Aorta (tissue), 5 donors: ENCODE measurements at regions not wholly inside any gene's neighbourhood (a gene's known extent, or its start where the extent isn't known, plus 50 kb on each side); places are given as distances from the start of the nearest gene placed in this dataset.

ENCODE experiments used
- ATAC-seq: fragments of 200-7000 bp; cut with Tn5 transposase; one replicate; pipeline ENCODE4 v1.9.1; 2022; ENCODE audit warnings: moderate library complexity; ENCODE audit not compliant: low FRiP score
- DNase-seq, 2 donors: peaks; one replicate each; pipeline ENCODE4 v3.0.0-alpha.2; 2020
- H3K27ac ChIP-seq, 2 donors: one replicate each; pipeline ENCODE4 v1.5.1; 2013; ENCODE audit warnings: low read length in 2 of 2, mild to moderate bottlenecking in 2 of 2, moderate library complexity in 2 of 2, control low read depth in 1 of 2, inconsistent platforms in 1 of 2, low read depth in 1 of 2
- H3K27me3 ChIP-seq, 2 donors: one replicate each; pipeline ENCODE4 v1.6.1; 2013; ENCODE audit warnings: control low read depth in 1 of 2, low read length in 1 of 2, mild to moderate bottlenecking in 1 of 2, moderate library complexity in 1 of 2; ENCODE audit not compliant: insufficient read depth in 2 of 2, control insufficient read depth in 1 of 2
- H3K36me3 ChIP-seq, 2 donors: one replicate each; pipeline ENCODE4 v1.6.1; 2013; ENCODE audit warnings: control low read depth in 1 of 2, low read length in 1 of 2, mild to moderate bottlenecking in 1 of 2; ENCODE audit not compliant: insufficient read depth in 2 of 2, control insufficient read depth in 1 of 2
- H3K4me1 ChIP-seq, 2 donors: one replicate each; pipeline ENCODE4 v1.6.1; 2013; ENCODE audit warnings: low read length in 2 of 2, control low read depth in 1 of 2, mild to moderate bottlenecking in 1 of 2, moderate library complexity in 1 of 2; ENCODE audit not compliant: insufficient read depth in 2 of 2, control insufficient read depth in 1 of 2
- H3K4me3 ChIP-seq, 2 donors: one replicate each; pipeline ENCODE4 v1.5.1; 2013; ENCODE audit warnings: low read length in 2 of 2, control low read depth in 1 of 2, mild to moderate bottlenecking in 1 of 2
- H3K9me3 ChIP-seq: one replicate; pipeline ENCODE4 v1.6.1; 2013; ENCODE audit warnings: mild to moderate bottlenecking, low read length; ENCODE audit not compliant: control insufficient read depth
- WGBS, 2 donors: extraction: QIAGEN DNeasy Blood & Tissue Kit; methylation state at CpG; one replicate each; pipeline ENCODE4 v1.1.7; 2013; 5-methylcytosine and 5-hydroxymethylcytosine counted together
- intact Hi-C, 2 donors: fragments of 100-400 bp; cut with DNase I; formaldehyde crosslinking; loops; one replicate each; pipeline versions ENCODE4 v1.14.2 to v1.15.0; 2022
- donor health status: healthy with polysubstance abuse.
- donor health status: Bipolar disorder and iron deficiency.
- donor health status: DM: no; HTN: no; CAD: no.
- donor health status: DM: no; HTN: no; CAD: no.
- donor health status: DM: yes; HTN: yes; CAD: no.

DNA sequence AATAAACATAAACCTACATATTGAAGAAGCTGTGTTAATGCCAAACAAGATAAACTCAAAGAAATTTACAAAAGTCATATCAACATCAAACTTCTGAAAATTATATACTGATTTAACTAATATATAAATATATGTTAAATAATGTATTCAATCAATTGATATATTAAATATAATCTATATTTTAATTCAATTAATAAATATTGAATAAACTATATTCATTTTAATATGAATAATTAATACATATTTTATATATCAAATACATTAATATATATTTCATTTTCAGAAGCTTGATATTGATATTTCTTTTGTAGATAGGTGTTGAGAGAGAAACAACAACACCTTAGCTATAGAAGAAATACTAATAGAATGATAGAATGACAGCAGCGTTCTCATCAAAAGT is 768.1 kb downstream of the MECOM start:
- H3K9me3 ChIP-seq: peaks cover 3% of the 10 kb centered on the region
- intact Hi-C loops: no loop called here
- DNase-seq (no peak), ATAC-seq (no peak)
- H3K4me3 ChIP-seq: no peak overlapping the region
- H3K36me3 ChIP-seq: no peaks in the 10 kb centered on the region
- no peaks in the 10 kb centered on the region for H3K4me1 ChIP-seq
- no peak overlapping the region for H3K27ac ChIP-seq
- 96 to 100% methylated on average over 1 of the region's 1 CpG for WGBS, 2 donors
- no peaks in the 10 kb centered on the region for H3K27me3 ChIP-seq

DNA sequence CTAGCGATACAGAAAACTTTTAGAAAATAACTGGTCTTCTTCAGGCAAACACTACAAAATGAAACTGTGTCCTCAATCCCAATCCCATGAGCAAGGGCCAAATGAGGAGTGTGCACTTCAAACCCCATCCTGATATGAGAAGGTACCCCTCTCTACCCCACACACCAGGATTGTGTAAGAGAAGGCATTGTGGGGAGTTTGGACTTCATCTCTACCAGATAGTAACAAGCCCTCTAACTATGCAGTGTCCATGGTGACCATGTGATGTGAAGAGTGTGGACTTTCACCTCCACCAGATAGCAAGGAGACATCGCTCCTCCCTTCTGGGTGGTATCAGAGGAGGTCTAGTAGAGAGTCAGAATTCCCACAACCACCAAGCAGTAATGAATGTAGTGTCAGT is 769.3 kb downstream of the MECOM start:
- Histone ChIP-seq H3K36me3 (no peaks in the 10 kb centered on the region), H3K4me1 (no peaks in the 10 kb centered on the region), H3K4me3 (no peak overlapping the region), H3K27me3 (no peaks in the 10 kb centered on the region), H3K9me3 (peaks cover 3% of the 10 kb centered on the region), H3K27ac (no peak overlapping the region)
- ATAC-seq (no peak), DNase-seq (no peak)
- WGBS, 2 donors: 99 to 100% methylated on average over 2 of the region's 2 CpGs
- intact Hi-C loops: no loop called here

DNA sequence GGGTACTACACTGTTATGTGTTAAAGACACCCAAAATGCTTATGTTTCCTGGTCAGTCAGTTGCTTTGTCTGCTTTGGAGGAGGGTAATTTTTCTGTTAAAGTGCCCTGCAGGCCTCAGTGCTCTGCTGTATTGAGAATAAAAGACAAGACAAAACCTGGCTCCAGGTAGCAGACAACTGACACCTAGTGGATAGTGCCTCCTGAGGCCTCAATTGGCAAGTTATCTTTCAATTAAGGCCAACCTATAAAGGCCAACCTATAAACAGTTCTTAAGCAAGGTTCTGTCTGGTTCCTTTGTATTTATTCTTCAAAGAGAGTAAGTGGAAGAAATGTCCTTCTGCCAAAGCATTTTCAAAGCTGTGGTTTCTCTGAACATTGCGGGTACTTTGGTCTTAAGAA is 773.8 kb downstream of the MECOM start:
- no peak for DNase-seq
- Histone ChIP-seq H3K4me1 (peaks cover 0 to 3% of the 10 kb centered on the region in 2 donors), H3K9me3 (peaks cover 2% of the 10 kb centered on the region), H3K4me3 (no peak overlapping the region), H3K36me3 (no peaks in the 10 kb centered on the region), H3K27me3 (no peaks in the 10 kb centered on the region), H3K27ac (no peak overlapping the region)
- intact Hi-C loops: no loop called here
- WGBS, 2 donors: 47 to 97% methylated on average over 1 of the region's 1 CpG
- no peak for ATAC-seq

DNA sequence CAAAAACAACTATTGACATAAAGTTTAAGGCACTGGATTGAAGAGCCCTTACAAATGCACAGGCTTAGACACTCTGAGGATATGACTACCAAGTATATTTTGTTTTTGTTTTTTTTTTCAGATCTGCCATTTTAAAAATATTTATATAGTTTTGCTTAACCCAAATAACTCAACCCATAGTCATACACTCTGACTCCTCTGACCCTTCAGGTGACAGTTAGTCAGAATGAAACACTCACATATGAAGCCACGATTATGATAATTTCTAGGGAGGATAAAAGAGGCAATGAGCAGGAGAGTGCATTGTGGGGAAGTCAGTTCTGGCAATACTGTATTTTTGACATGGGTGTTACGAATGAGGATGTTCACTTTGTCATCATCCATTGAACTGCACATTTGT is 774.7 kb downstream of the MECOM start:
- ATAC-seq (no peak), DNase-seq (no peak)
- intact Hi-C loops: no loop called here
- WGBS, 2 donors: 78 to 79% methylated on average over 2 of the region's 2 CpGs
- peaks cover 0 to 3% of the 10 kb centered on the region in 2 donors for H3K4me1 ChIP-seq
- no peaks in the 10 kb centered on the region for H3K36me3 ChIP-seq
- H3K27ac ChIP-seq: no peak overlapping the region
- H3K27me3 ChIP-seq: no peaks in the 10 kb centered on the region
- no peak overlapping the region for H3K4me3 ChIP-seq
- H3K9me3 ChIP-seq: no peaks in the 10 kb centered on the region

DNA sequence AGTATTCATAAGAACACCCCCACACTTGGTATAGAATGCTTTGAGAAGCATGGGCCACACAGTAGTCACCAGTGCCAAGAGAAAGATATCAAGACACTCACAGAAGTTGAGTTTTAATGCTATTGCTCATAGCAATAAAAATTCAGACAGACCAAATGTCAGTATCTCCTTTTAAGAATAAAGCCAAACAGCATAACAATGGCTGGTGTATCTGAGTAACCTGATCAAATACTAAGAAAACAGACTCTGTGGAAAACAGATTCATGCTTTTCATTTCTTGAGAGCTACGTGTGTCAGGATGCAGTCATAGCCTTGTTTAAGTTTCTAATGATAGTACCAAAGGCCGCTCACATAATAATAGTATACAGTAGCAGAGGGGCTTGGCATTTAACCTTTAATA is 778.5 kb downstream of the MECOM start:
- H3K4me1 ChIP-seq: peaks cover 0 to 3% of the 10 kb centered on the region in 2 donors
- H3K27ac ChIP-seq: no peak overlapping the region
- DNase-seq: no peak
- no peaks in the 10 kb centered on the region for H3K36me3 ChIP-seq
- H3K4me3 ChIP-seq: no peak overlapping the region
- H3K27me3 ChIP-seq: no peaks in the 10 kb centered on the region
- no peaks in the 10 kb centered on the region for H3K9me3 ChIP-seq
- intact Hi-C loops: no loop called here
- ATAC-seq: no peak
- 21% methylated on average over 2 of the region's 2 CpGs for WGBS, 2 donors

DNA sequence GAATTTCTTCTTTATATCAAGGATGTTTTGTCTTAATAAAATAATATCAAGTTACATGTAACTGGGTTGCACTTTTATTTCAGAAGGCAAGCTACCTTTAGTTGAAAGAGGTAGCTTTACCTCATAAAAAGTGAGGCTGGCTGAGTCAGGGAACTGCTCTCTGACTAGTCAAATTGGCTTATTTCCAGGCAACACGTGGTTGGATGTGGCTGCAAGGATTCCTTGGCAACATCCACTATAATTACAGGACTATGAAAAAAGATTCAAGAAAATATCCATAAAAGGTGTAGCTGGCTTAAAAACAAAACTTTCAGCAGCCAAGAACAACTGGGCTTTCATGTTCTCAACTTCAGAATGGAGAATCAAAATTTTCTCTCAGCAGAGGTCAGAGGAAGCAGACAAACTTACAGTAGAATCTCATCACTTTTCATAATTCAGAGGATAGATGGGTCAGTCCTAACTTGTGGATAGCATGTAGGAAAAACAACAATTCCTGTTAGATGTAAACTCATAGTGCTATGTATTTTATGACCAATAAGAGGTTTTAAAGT is 779.1 kb downstream of the MECOM start:
- intact Hi-C loops: no loop called here
- 0% methylated on average over 1 of the region's 1 CpG for WGBS, 2 donors
- Histone ChIP-seq H3K36me3 (no peaks in the 10 kb centered on the region), H3K4me1 (peaks cover 0 to 3% of the 10 kb centered on the region in 2 donors), H3K27ac (no peak overlapping the region), H3K27me3 (no peaks in the 10 kb centered on the region), H3K4me3 (no peak overlapping the region), H3K9me3 (no peaks in the 10 kb centered on the region)
- ATAC-seq (peak; percentile 71), DNase-seq (peak in 1 of 2 donors; percentile 47)

DNA sequence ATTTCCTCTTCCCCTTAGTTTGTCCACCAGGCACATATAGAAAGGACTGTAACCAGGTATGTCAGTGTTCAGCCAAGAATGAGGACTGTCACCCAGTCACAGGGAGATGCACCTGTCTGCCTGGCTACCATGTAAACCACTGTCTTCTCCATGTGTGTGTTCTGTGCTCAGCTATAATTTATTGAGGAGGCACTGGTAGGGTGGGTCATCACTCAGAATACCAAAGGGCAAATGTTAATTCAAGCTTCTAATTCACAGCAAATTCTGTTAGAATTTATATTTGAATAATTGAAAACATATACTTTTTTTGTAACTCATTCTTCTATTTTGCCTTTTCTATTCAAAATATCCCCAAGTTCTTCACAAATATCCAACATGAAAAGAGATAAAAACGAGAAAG is 780.4 kb downstream of the MECOM start:
- Histone ChIP-seq H3K4me3 (no peak overlapping the region), H3K27ac (no peak overlapping the region), H3K36me3 (no peaks in the 10 kb centered on the region), H3K4me1 (no peaks in the 10 kb centered on the region), H3K27me3 (no peaks in the 10 kb centered on the region), H3K9me3 (no peaks in the 10 kb centered on the region)
- DNase-seq (no peak), ATAC-seq (no peak)
- intact Hi-C loops: no loop called here
- WGBS, 2 donors: 84 to 95% methylated on average over 1 of the region's 1 CpG

DNA sequence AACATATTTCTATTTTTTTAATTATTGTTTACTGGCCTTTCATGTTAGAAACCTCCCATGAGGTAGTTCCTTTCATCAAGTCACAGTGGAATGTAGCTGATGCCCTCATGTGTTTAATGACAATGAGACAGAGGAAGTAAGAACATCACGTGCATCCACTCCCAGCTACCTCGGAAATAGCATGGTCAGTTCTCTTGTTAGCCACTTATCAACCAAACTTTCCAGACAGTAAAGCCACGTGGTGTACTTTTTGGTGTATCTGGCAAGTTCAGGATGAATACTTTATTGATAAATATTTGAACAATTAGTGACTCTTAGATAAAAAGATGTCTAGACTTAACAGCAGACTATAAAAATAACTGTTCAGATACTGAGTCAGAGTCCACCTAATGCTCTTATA is 781.7 kb downstream of the MECOM start:
- no peaks in the 10 kb centered on the region for H3K36me3 ChIP-seq
- WGBS, 2 donors: 79 to 82% methylated on average over 3 of the region's 3 CpGs
- H3K4me3 ChIP-seq: no peak overlapping the region
- no peak for ATAC-seq
- H3K27me3 ChIP-seq: no peaks in the 10 kb centered on the region
- no peak for DNase-seq
- H3K27ac ChIP-seq: no peak overlapping the region
- H3K4me1 ChIP-seq: no peaks in the 10 kb centered on the region
- intact Hi-C loops: no loop called here
- no peaks in the 10 kb centered on the region for H3K9me3 ChIP-seq

DNA sequence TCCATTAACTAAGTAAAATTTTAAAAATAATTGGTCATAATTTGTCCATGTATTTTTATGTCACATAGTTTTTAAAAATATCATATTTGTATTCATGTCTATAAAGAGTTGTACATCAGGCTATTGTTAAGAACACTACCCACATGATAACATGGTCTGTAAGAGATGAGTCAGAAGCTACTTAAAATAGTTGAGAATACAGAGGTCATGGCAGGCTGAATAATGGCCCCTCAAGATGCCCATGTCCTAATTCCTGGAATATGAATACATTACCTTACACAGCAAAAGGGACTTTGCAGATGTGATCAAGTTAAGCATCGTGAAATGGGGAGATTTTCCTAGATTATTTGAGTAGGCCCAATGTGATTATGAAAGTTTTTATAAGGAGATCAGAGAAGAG is 782.9 kb upstream of the GOLIM4 start:
- H3K4me3 ChIP-seq: no peak overlapping the region
- WGBS, 2 donors: 94 to 97% methylated on average over 1 of the region's 1 CpG
- intact Hi-C loops: no loop called here

More for the DNA sequence above, 782.9 kb upstream of the GOLIM4 start:
- H3K36me3 ChIP-seq: no peaks in the 10 kb centered on the region
- no peak overlapping the region for H3K27ac ChIP-seq
- H3K9me3 ChIP-seq: no peaks in the 10 kb centered on the region
- no peak for DNase-seq
- H3K27me3 ChIP-seq: no peaks in the 10 kb centered on the region
- H3K4me1 ChIP-seq: no peaks in the 10 kb centered on the region
- ATAC-seq: no peak
